ENCODE measurements at regions not wholly inside any gene's neighbourhood (a gene's known extent, or its start where the extent isn't known, plus 50 kb on each side); places are given as distances from the start of the nearest gene placed in this dataset.

DNA sequence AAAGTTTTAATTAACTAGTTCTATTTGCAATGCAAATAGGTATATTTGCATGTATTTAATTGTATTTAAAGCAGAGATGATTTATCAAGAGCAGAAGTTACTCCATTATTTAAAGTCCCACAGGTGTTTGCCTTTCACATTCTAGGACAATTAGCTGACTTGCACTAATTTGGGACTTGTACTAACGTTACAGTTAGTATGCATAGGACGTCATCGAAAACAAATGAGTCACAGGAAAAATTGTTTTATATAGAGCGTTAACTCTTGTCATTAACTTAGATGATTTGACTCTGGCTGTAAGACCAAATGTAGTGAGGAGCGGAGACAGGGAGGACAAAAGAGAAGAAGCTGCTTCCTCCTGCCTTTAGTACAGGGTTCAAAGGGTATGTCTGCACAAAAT lies 126.1 kb upstream of the IFNE start:
- intact Hi-C loops (cut with DNase I), result no loop called here
- TF ChIP-seq, protein P1, sequence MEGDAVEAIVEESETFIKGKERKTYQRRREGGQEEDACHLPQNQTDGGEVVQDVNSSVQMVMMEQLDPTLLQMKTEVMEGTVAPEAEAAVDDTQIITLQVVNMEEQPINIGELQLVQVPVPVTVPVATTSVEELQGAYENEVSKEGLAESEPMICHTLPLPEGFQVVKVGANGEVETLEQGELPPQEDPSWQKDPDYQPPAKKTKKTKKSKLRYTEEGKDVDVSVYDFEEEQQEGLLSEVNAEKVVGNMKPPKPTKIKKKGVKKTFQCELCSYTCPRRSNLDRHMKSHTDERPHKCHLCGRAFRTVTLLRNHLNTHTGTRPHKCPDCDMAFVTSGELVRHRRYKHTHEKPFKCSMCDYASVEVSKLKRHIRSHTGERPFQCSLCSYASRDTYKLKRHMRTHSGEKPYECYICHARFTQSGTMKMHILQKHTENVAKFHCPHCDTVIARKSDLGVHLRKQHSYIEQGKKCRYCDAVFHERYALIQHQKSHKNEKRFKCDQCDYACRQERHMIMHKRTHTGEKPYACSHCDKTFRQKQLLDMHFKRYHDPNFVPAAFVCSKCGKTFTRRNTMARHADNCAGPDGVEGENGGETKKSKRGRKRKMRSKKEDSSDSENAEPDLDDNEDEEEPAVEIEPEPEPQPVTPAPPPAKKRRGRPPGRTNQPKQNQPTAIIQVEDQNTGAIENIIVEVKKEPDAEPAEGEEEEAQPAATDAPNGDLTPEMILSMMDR (IDR thresholded peaks at IDR 0.05), result no peak
- TF ChIP-seq POLR2A (IDR thresholded peaks at IDR 0.05), result no peak
- 87% methylated on average over 5 of the region's 5 CpGs for WGBS, 2 donors

DNA sequence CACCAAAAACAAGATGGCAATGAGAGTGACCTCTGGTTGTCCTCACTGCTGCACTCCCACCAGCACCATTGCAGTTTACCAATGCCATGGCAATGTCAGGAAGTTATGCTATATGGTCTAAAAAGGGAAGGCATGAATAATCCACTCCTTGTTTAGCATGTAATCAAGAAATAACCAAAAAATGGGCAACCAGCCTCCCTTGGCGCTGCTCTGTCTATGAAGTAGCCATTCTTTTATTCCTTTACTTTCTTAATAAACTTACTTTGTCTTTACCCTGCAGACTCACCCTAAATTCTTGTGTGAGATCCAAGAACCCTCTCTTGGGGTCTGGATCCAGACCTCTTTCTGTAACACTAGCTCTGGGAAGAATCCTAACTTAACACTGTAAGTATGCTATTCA lies 127.4 kb upstream of the IFNE start:
- Histone ChIP-seq H3K36me3 (no peaks in the 10 kb centered on the region), H3K9me3 (no peaks in the 10 kb centered on the region), H3K27ac (no peak overlapping the region), H3K27me3 (no peaks in the 10 kb centered on the region), H3K4me1 (no peaks in the 10 kb centered on the region), H3K4me3 (replicated peaks in 1 of 3) (no peak overlapping the region)
- TF ChIP-seq POLR2A (IDR thresholded peaks at IDR 0.05), result no peak
- TF ChIP-seq, protein P1 (IDR thresholded peaks at IDR 0.05), result no peak
- no peak for DNase-seq
- intact Hi-C loops (cut with DNase I), result no loop called here
- 77 to 98% methylated on average over 1 of the region's 1 CpG for WGBS, 2 donors

More for the DNA sequence above, 126.1 kb upstream of the IFNE start:
- no peaks in the 10 kb centered on the region for H3K27me3 ChIP-seq
- no peaks in the 10 kb centered on the region for H3K4me1 ChIP-seq
- no peak for DNase-seq
- H3K9me3 ChIP-seq, result no peaks in the 10 kb centered on the region
- no peak overlapping the region for H3K4me3 ChIP-seq (replicated peaks in 1 of 3)
- no peak overlapping the region for H3K27ac ChIP-seq
- H3K36me3 ChIP-seq, result no peaks in the 10 kb centered on the region

DNA sequence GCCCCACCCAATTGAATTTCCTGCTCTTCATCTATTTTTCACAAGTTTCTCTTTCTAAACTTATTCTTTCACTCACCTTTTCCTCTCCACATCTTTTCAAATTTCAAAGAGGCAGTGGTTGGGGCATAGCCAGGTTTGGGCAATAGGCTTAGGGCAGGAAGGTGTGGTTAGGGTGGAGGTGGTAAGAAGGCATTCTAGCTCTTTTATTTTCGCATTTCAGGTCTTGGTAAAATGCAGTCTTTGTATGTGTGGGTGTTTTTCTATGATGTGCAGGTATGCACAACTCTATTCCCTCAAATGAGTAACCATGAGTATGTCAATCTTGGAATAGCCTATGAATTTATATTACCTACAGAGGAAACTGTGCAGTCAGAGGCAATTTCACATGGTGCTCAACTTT lies 129.8 kb upstream of the IFNE start:
- no peaks in the 10 kb centered on the region for H3K4me1 ChIP-seq
- 89% methylated on average over 1 of the region's 1 CpG for WGBS, 2 donors
- no peaks in the 10 kb centered on the region for H3K27me3 ChIP-seq
- DNase-seq, result no peak
- no peak overlapping the region for H3K4me3 ChIP-seq (replicated peaks in 1 of 3)
- H3K27ac ChIP-seq, result no peak overlapping the region
- H3K36me3 ChIP-seq, result no peaks in the 10 kb centered on the region
- intact Hi-C loops (cut with DNase I), result no loop called here
- H3K9me3 ChIP-seq, result no peaks in the 10 kb centered on the region
- TF ChIP-seq POLR2A (IDR thresholded peaks at IDR 0.05), result no peak
- TF ChIP-seq, protein P1 (IDR thresholded peaks at IDR 0.05), result no peak

DNA sequence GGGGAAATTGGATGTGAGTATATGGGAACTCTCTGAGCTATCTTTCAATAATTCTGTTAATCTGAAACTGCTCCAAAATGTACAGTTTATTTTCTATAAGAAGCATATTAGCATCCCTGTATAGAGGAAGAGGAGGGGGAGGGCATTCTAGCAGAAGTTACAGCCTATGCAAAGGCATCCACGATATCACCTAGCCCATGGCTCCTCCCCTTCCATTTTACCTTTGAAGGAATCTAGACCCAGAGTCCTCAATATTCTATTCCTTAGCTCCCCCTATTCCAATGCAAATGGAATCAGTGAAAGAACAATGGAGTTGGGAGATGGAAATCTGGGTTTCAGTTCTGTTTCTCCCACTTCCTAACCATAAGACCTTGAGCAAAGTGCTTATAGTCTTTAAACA lies 132.9 kb upstream of the IFNE start:
- WGBS, 2 donors, result 50 to 71% methylated on average over 1 of the region's 1 CpG
- no peak overlapping the region for H3K27ac ChIP-seq
- DNase-seq, result no peak
- no peak overlapping the region for H3K4me3 ChIP-seq (replicated peaks in 1 of 3)
- TF ChIP-seq, protein P1 (IDR thresholded peaks at IDR 0.05), result no peak
- no peak for TF ChIP-seq POLR2A (IDR thresholded peaks at IDR 0.05)
- H3K27me3 ChIP-seq, result no peaks in the 10 kb centered on the region
- H3K4me1 ChIP-seq, result no peaks in the 10 kb centered on the region
- intact Hi-C loops (cut with DNase I), result no loop called here
- H3K36me3 ChIP-seq, result no peaks in the 10 kb centered on the region
- no peaks in the 10 kb centered on the region for H3K9me3 ChIP-seq

DNA sequence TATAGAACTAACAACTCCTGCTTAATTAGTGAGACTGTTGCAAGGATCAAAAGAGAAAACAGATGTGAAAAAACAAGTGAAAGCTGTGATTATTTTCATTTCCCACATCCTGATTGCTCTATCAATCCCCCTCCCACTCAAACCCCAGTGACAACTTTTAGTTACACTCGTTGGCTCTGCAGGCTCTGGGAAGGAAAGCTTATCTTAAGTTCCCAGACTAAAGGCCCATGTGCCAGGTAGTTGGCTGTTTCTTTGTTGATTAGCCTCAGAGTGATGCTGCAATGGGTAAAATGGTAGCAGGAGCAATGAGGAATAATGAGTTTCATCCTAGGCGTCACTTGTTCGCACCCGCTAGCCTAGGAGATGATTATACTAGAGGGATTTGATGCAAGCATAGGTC lies 133.3 kb upstream of the IFNE start:
- WGBS, 2 donors, result 78 to 86% methylated on average over 4 of the region's 4 CpGs
- DNase-seq, result no peak
- intact Hi-C loops (cut with DNase I), result no loop called here
- H3K27ac ChIP-seq, result no peak overlapping the region
- H3K4me3 ChIP-seq (replicated peaks in 1 of 3), result no peak overlapping the region
- no peaks in the 10 kb centered on the region for H3K4me1 ChIP-seq
- no peaks in the 10 kb centered on the region for H3K9me3 ChIP-seq
- H3K27me3 ChIP-seq, result no peaks in the 10 kb centered on the region
- no peaks in the 10 kb centered on the region for H3K36me3 ChIP-seq
- TF ChIP-seq, protein P1 (IDR thresholded peaks at IDR 0.05), result no peak
- no peak for TF ChIP-seq POLR2A (IDR thresholded peaks at IDR 0.05)
